GM23248 (cell line): ENCODE measurements at regions not wholly inside any gene's neighbourhood (a gene's known extent, or its start where the extent isn't known, plus 50 kb on each side); places are given as distances from the start of the nearest gene placed in this dataset.

Experiments used
- EZH2 ChIP-seq: fragments of 200-600 bp; sonication (generic); IDR thresholded peaks from 2 replicates; pipeline ENCODE4 v1.6.1; 2018; ENCODE audit warnings: antibody characterized with exemption, mild to moderate bottlenecking; ENCODE audit not compliant: insufficient read depth, poor library complexity, severe bottlenecking
- EZH2phosphoT487 ChIP-seq: fragments of 200-600 bp; sonication (generic); IDR thresholded peaks from 2 replicates; pipeline ENCODE4 v1.6.1; 2018; ENCODE audit warnings: antibody characterized with exemption, moderate library complexity, mild to moderate bottlenecking, low read depth; ENCODE audit not compliant: insufficient read depth

DNA sequence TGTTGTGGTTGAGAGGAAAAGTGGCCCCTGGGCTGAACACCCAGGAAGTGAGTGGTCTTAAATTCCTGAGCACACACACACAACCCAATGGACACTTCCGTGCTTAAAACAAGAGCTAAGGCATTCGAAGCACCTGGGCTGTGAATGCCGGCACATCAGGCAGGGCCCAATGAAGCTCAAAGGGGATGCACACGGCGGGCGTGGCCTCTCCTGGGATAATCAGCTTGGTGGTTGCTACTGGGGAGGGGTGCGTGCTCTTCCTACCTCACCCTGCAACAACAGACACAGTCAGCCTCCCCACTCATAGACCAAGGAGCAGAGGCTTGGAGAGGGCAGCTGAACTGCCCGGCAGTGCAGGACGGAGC is 115.0 kb upstream of the TCERG1L start:
- no peak for TF ChIP-seq EZH2phosphoT487
- no peak for TF ChIP-seq EZH2
